ENCODE measurements at regions not wholly inside any gene's neighbourhood (a gene's known extent, or its start where the extent isn't known, plus 50 kb on each side); places are given as distances from the start of the nearest gene placed in this dataset.

GRCh38 chr5:29230591-29230990 lies 1962.9 kb upstream of the CDH6 start:
- Histone ChIP-seq H3K27me3 (ENCODE audit: insufficient read depth, poor library complexity, severe bottlenecking) (no peaks in the 10 kb centered on the region), H3K36me3 (ENCODE audit: low read depth) (0 out of 2 replicates have a peak, but pooled peaks cover 3% of the 10 kb centered on the region), H3K27ac (ENCODE audit: poor library complexity, severe bottlenecking) (no peak overlapping the region), H3K4me3 (ENCODE audit: severe bottlenecking) (no peak overlapping the region), H3K4me1 (ENCODE audit: insufficient read depth, poor library complexity, severe bottlenecking) (peaks cover 3% of the 10 kb centered on the region), H3K9me3 (ENCODE audit: severe bottlenecking) (no peaks in the 10 kb centered on the region)
- DNase-seq (ENCODE audit: low spot score) (no peak), ATAC-seq (ENCODE audit: low read depth) (no peak)
- no peak for TF ChIP-seq CTCF (IDR thresholded peaks at IDR 0.05; ENCODE audit: poor library complexity, severe bottlenecking)

- ATAC-seq (ENCODE audit: low read depth) = no peak
- Histone ChIP-seq H3K27me3 (ENCODE audit: insufficient read depth, poor library complexity, severe bottlenecking) (no peaks in the 10 kb centered on the region), H3K4me3 (ENCODE audit: severe bottlenecking) (no peak overlapping the region), H3K36me3 (ENCODE audit: low read depth) (0 out of 2 replicates have a peak, but pooled peaks cover 3% of the 10 kb centered on the region), H3K4me1 (ENCODE audit: insufficient read depth, poor library complexity, severe bottlenecking) (peaks cover under 1% of the 10 kb centered on the region), H3K9me3 (ENCODE audit: severe bottlenecking) (no peaks in the 10 kb centered on the region), H3K27ac (ENCODE audit: poor library complexity, severe bottlenecking) (no peak overlapping the region)
- DNase-seq (ENCODE audit: low spot score) = no peak
- no peak for TF ChIP-seq CTCF (IDR thresholded peaks at IDR 0.05; ENCODE audit: poor library complexity, severe bottlenecking)
Measured at GRCh38 chr5:29229461-29229860, 1964.0 kb upstream of the CDH6 start.

- no peaks in the 10 kb centered on the region for H3K36me3 ChIP-seq (ENCODE audit: low read depth)
- TF ChIP-seq CTCF (IDR thresholded peaks at IDR 0.05; ENCODE audit: poor library complexity, severe bottlenecking) = peak; percentile 63
- no peaks in the 10 kb centered on the region for H3K27me3 ChIP-seq (ENCODE audit: insufficient read depth, poor library complexity, severe bottlenecking)
- H3K4me3 ChIP-seq (ENCODE audit: severe bottlenecking) = no peak overlapping the region
- no peaks in the 10 kb centered on the region for H3K4me1 ChIP-seq (ENCODE audit: insufficient read depth, poor library complexity, severe bottlenecking)
- H3K27ac ChIP-seq (ENCODE audit: poor library complexity, severe bottlenecking) = no peak overlapping the region
- ATAC-seq (ENCODE audit: low read depth) (peak; percentile 71), DNase-seq (ENCODE audit: low spot score) (no peak)
- no peaks in the 10 kb centered on the region for H3K9me3 ChIP-seq (ENCODE audit: severe bottlenecking)
Measured at GRCh38 chr5:29218138-29218537, 1975.3 kb upstream of the CDH6 start.

GRCh38 chr5:29214839-29215238 lies 1978.6 kb upstream of the CDH6 start:
- H3K4me1 ChIP-seq (ENCODE audit: insufficient read depth, poor library complexity, severe bottlenecking) = no peaks in the 10 kb centered on the region
- DNase-seq (ENCODE audit: low spot score) = no peak

More at GRCh38 chr5:29214839-29215238, 1978.6 kb upstream of the CDH6 start:
- no peaks in the 10 kb centered on the region for H3K27me3 ChIP-seq (ENCODE audit: insufficient read depth, poor library complexity, severe bottlenecking)
- H3K36me3 ChIP-seq (ENCODE audit: low read depth) = no peaks in the 10 kb centered on the region
- ATAC-seq (ENCODE audit: low read depth) = no peak
- no peak overlapping the region for H3K27ac ChIP-seq (ENCODE audit: poor library complexity, severe bottlenecking)
- H3K4me3 ChIP-seq (ENCODE audit: severe bottlenecking) = no peak overlapping the region
- no peaks in the 10 kb centered on the region for H3K9me3 ChIP-seq (ENCODE audit: severe bottlenecking)
- TF ChIP-seq CTCF (IDR thresholded peaks at IDR 0.05; ENCODE audit: poor library complexity, severe bottlenecking) = no peak
